Mucosa of rectum (tissue), 2 donors: ENCODE measurements at regions not wholly inside any gene's neighbourhood (a gene's known extent, or its start where the extent isn't known, plus 50 kb on each side); places are given as distances from the start of the nearest gene placed in this dataset.

ENCODE experiments used
- H3K27ac ChIP-seq, 2 donors: one replicate each; pipeline ENCODE4 v1.7.0; 2013; ENCODE audit warnings: inconsistent platforms in 2 of 2, low read depth in 2 of 2, low read length in 2 of 2
- H3K27me3 ChIP-seq, 2 donors: one replicate each; pipeline ENCODE4 v1.7.0; 2013; ENCODE audit warnings: low read length in 2 of 2; ENCODE audit not compliant: control insufficient read depth in 2 of 2, insufficient read depth in 2 of 2
- H3K36me3 ChIP-seq, 2 donors: one replicate each; pipeline ENCODE4 v1.7.0; 2013; ENCODE audit warnings: low read length in 2 of 2; ENCODE audit not compliant: control insufficient read depth in 2 of 2, insufficient read depth in 2 of 2
- H3K4me1 ChIP-seq, 2 donors: one replicate each; pipeline ENCODE4 v1.7.0; 2013; ENCODE audit warnings: low read length in 2 of 2, mild to moderate bottlenecking in 1 of 2; ENCODE audit not compliant: control insufficient read depth in 2 of 2, insufficient read depth in 2 of 2
- H3K4me3 ChIP-seq, 2 donors: one replicate each; pipeline ENCODE4 v1.7.0; 2013; ENCODE audit warnings: low read length in 2 of 2
- H3K9ac ChIP-seq, 2 donors: one replicate each; pipeline ENCODE4 v1.7.0; 2013; ENCODE audit warnings: low read length in 2 of 2, low read depth in 1 of 2, mild to moderate bottlenecking in 1 of 2
- H3K9me3 ChIP-seq, 2 donors: one replicate each; pipeline ENCODE4 v1.7.0; 2013; ENCODE audit warnings: low read length in 2 of 2; ENCODE audit not compliant: control insufficient read depth in 2 of 2
- donor health status: healthy.
- donor health status: Normal muscosa, but diverticular disease.

- no peaks in the 10 kb centered on the region for H3K4me1 ChIP-seq
- no peak overlapping the region for H3K4me3 ChIP-seq
- H3K27me3 ChIP-seq = no peaks in the 10 kb centered on the region
- H3K9ac ChIP-seq = no peak overlapping the region
- no peaks in the 10 kb centered on the region for H3K36me3 ChIP-seq
- H3K27ac ChIP-seq = no peak overlapping the region
- H3K9me3 ChIP-seq = no peaks in the 10 kb centered on the region
Observed at GRCh38 chr9:81381694-81382093, 307.7 kb downstream of the TLE1 start.

GRCh38 chr9:81380504-81381359, 308.6 kb downstream of the TLE1 start:
- no peak overlapping the region for H3K4me3 ChIP-seq
- H3K27me3 ChIP-seq = no peaks in the 10 kb centered on the region
- no peaks in the 10 kb centered on the region for H3K36me3 ChIP-seq
- H3K4me1 ChIP-seq = no peaks in the 10 kb centered on the region
- no peaks in the 10 kb centered on the region for H3K9me3 ChIP-seq
- no peak overlapping the region for H3K9ac ChIP-seq
- H3K27ac ChIP-seq = no peak overlapping the region

- Histone ChIP-seq H3K4me3 (no peak overlapping the region), H3K36me3 (no peaks in the 10 kb centered on the region), H3K9ac (no peak overlapping the region), H3K9me3 (no peaks in the 10 kb centered on the region), H3K27ac (no peak overlapping the region), H3K27me3 (no peaks in the 10 kb centered on the region), H3K4me1 (no peaks in the 10 kb centered on the region)
Observed at GRCh38 chr9:81379655-81380054, 309.7 kb downstream of the TLE1 start.

- H3K4me3 ChIP-seq = no peak overlapping the region
- H3K9me3 ChIP-seq = no peaks in the 10 kb centered on the region
- no peaks in the 10 kb centered on the region for H3K36me3 ChIP-seq
- no peaks in the 10 kb centered on the region for H3K4me1 ChIP-seq
- H3K27me3 ChIP-seq = no peaks in the 10 kb centered on the region
- H3K9ac ChIP-seq = no peak overlapping the region
- H3K27ac ChIP-seq = no peak overlapping the region
Observed at GRCh38 chr9:81377921-81378320, 311.4 kb downstream of the TLE1 start.

GRCh38 chr9:81377320-81377719, 312.0 kb downstream of the TLE1 start:
- Histone ChIP-seq H3K27ac (no peak overlapping the region), H3K36me3 (no peaks in the 10 kb centered on the region), H3K9ac (no peak overlapping the region), H3K9me3 (no peaks in the 10 kb centered on the region), H3K4me1 (no peaks in the 10 kb centered on the region), H3K4me3 (no peak overlapping the region), H3K27me3 (no peaks in the 10 kb centered on the region)

GRCh38 chr9:81375187-81376100, 313.9 kb downstream of the TLE1 start:
- Histone ChIP-seq H3K9ac (no peak overlapping the region), H3K27ac (no peak overlapping the region), H3K4me1 (no peaks in the 10 kb centered on the region), H3K9me3 (no peaks in the 10 kb centered on the region), H3K36me3 (no peaks in the 10 kb centered on the region), H3K27me3 (no peaks in the 10 kb centered on the region), H3K4me3 (no peak overlapping the region)

GRCh38 chr9:81374459-81375186, 314.7 kb downstream of the TLE1 start:
- Histone ChIP-seq H3K9me3 (no peaks in the 10 kb centered on the region), H3K9ac (no peak overlapping the region), H3K36me3 (no peaks in the 10 kb centered on the region), H3K27ac (no peak overlapping the region), H3K4me3 (no peak overlapping the region), H3K4me1 (no peaks in the 10 kb centered on the region), H3K27me3 (no peaks in the 10 kb centered on the region)

GRCh38 chr9:81373294-81373693, 316.1 kb downstream of the TLE1 start:
- Histone ChIP-seq H3K27me3 (no peaks in the 10 kb centered on the region), H3K36me3 (no peaks in the 10 kb centered on the region), H3K4me3 (no peak overlapping the region), H3K27ac (no peak overlapping the region), H3K9me3 (no peaks in the 10 kb centered on the region), H3K4me1 (no peaks in the 10 kb centered on the region), H3K9ac (no peak overlapping the region)

GRCh38 chr9:81372628-81373191, 316.6 kb downstream of the TLE1 start:
- Histone ChIP-seq H3K4me1 (no peaks in the 10 kb centered on the region), H3K27ac (no peak overlapping the region), H3K9ac (no peak overlapping the region), H3K27me3 (no peaks in the 10 kb centered on the region), H3K9me3 (no peaks in the 10 kb centered on the region), H3K36me3 (no peaks in the 10 kb centered on the region), H3K4me3 (no peak overlapping the region)
